HEK293T (cell line): ENCODE measurements at regions not wholly inside any gene's neighbourhood (a gene's known extent, or its start where the extent isn't known, plus 50 kb on each side); places are given as distances from the start of the nearest gene placed in this dataset.

ENCODE experiments used
- ELF4 ChIP-seq: fragments of 450-650 bp; IDR thresholded peaks from 2 replicates; pipeline ENCODE4 v1.6.1; 2017; ENCODE audit warnings: antibody characterized with exemption
- PKNOX1 ChIP-seq: fragments of 450-650 bp; IDR thresholded peaks from 2 replicates; pipeline ENCODE4 v1.6.1; 2016

GRCh38 chr5:24347158-24347557 is 297.6 kb downstream of the CDH10 start:
- TF ChIP-seq PKNOX1 (no peak), ELF4 (no peak)
